ENCODE measurements at regions not wholly inside any gene's neighbourhood (a gene's known extent, or its start where the extent isn't known, plus 50 kb on each side); places are given as distances from the start of the nearest gene placed in this dataset.

GRCh38 chr13:104868806-104869205, 1666.7 kb downstream of the EFNB2 start:
- no peak for TF ChIP-seq CTCF (IDR thresholded peaks at IDR 0.05)
- TF ChIP-seq EP300 (IDR thresholded peaks at IDR 0.05) = no peak
- TF ChIP-seq POLR2AphosphoS5 (IDR thresholded peaks at IDR 0.05) = no peak
- no peak for TF ChIP-seq POLR2A (IDR thresholded peaks at IDR 0.05)
- Histone ChIP-seq H3K4me3 (no peak overlapping the region), H3K4me1 (no peaks in the 10 kb centered on the region), H3K9me3 (no peaks in the 10 kb centered on the region), H3K27me3 (no peaks in the 10 kb centered on the region), H3K36me3 (no peaks in the 10 kb centered on the region), H3K27ac (no peak overlapping the region)
- ATAC-seq = no peak
- 50 to 77% methylated on average over 2 of the region's 2 CpGs for WGBS, 2 donors (ENCODE audit: low coverage in 1 of 2)

- TF ChIP-seq EP300 (IDR thresholded peaks at IDR 0.05) (no peak), POLR2A (IDR thresholded peaks at IDR 0.05) (no peak), POLR2AphosphoS5 (IDR thresholded peaks at IDR 0.05) (no peak), CTCF (IDR thresholded peaks at IDR 0.05) (no peak)
- H3K9me3 ChIP-seq = no peaks in the 10 kb centered on the region
- no peak overlapping the region for H3K4me3 ChIP-seq
- H3K4me1 ChIP-seq = no peaks in the 10 kb centered on the region
- no CpG with 5 or more reads among the region's 1 CpG for WGBS, 2 donors (ENCODE audit: low coverage in 1 of 2)
- no peaks in the 10 kb centered on the region for H3K27me3 ChIP-seq
- no peaks in the 10 kb centered on the region for H3K36me3 ChIP-seq
- H3K27ac ChIP-seq = no peak overlapping the region
- ATAC-seq = no peak
These were observed 1679.9 kb downstream of the EFNB2 start for GRCh38 chr13:104855581-104855980.

- Histone ChIP-seq H3K27ac (no peak overlapping the region), H3K4me1 (no peaks in the 10 kb centered on the region), H3K27me3 (no peaks in the 10 kb centered on the region), H3K9me3 (no peaks in the 10 kb centered on the region), H3K36me3 (no peaks in the 10 kb centered on the region), H3K4me3 (no peak overlapping the region)
- ATAC-seq = no peak
- TF ChIP-seq POLR2AphosphoS5 (IDR thresholded peaks at IDR 0.05) = no peak
- no peak for TF ChIP-seq POLR2A (IDR thresholded peaks at IDR 0.05)
- no peak for TF ChIP-seq EP300 (IDR thresholded peaks at IDR 0.05)
- TF ChIP-seq CTCF (IDR thresholded peaks at IDR 0.05) = no peak
- WGBS, 2 donors (ENCODE audit: low coverage in 1 of 2) = 93% methylated on average over 2 of the region's 5 CpGs; no CpG with 5 or more reads in 1 of the 2 donors
These were observed 1680.8 kb downstream of the EFNB2 start for GRCh38 chr13:104854698-104855097.

- H3K36me3 ChIP-seq = no peaks in the 10 kb centered on the region
- no peak overlapping the region for H3K4me3 ChIP-seq
- no peaks in the 10 kb centered on the region for H3K27me3 ChIP-seq
- H3K9me3 ChIP-seq = no peaks in the 10 kb centered on the region
- no peak for ATAC-seq
- WGBS, 2 donors (ENCODE audit: low coverage in 1 of 2) = 74 to 87% methylated on average over 3 to 4 of the region's 8 CpGs
- H3K4me1 ChIP-seq = no peaks in the 10 kb centered on the region
- TF ChIP-seq POLR2A (IDR thresholded peaks at IDR 0.05) (no peak), EP300 (IDR thresholded peaks at IDR 0.05) (no peak)
- no peak overlapping the region for H3K27ac ChIP-seq
These were observed 1681.5 kb downstream of the EFNB2 start for GRCh38 chr13:104854007-104854406.

GRCh38 chr13:104847922-104848321, 1687.5 kb downstream of the EFNB2 start:
- Histone ChIP-seq H3K36me3 (no peaks in the 10 kb centered on the region), H3K27ac (no peak overlapping the region), H3K4me3 (no peak overlapping the region), H3K9me3 (no peaks in the 10 kb centered on the region), H3K27me3 (no peaks in the 10 kb centered on the region), H3K4me1 (no peaks in the 10 kb centered on the region)
- 48 to 100% methylated on average over 2 to 3 of the region's 3 CpGs for WGBS, 2 donors (ENCODE audit: low coverage in 1 of 2)
- no peak for TF ChIP-seq CTCF (IDR thresholded peaks at IDR 0.05)
- TF ChIP-seq POLR2A (IDR thresholded peaks at IDR 0.05) = no peak
- TF ChIP-seq POLR2AphosphoS5 (IDR thresholded peaks at IDR 0.05) = no peak
- ATAC-seq = no peak

GRCh38 chr13:104843401-104843800, 1692.1 kb downstream of the EFNB2 start:
- H3K36me3 ChIP-seq = no peaks in the 10 kb centered on the region
- H3K4me1 ChIP-seq = no peaks in the 10 kb centered on the region
- H3K9me3 ChIP-seq = no peaks in the 10 kb centered on the region
- no peaks in the 10 kb centered on the region for H3K27me3 ChIP-seq
- no peak overlapping the region for H3K27ac ChIP-seq
- no peak overlapping the region for H3K4me3 ChIP-seq
- ATAC-seq = no peak
- TF ChIP-seq POLR2A (IDR thresholded peaks at IDR 0.05) (no peak), POLR2AphosphoS5 (IDR thresholded peaks at IDR 0.05) (no peak), CTCF (IDR thresholded peaks at IDR 0.05) (no peak), EP300 (IDR thresholded peaks at IDR 0.05) (no peak)

All from gastroesophageal sphincter (tissue), 4 donors.